ENCODE measurements at regions not wholly inside any gene's neighbourhood (a gene's known extent, or its start where the extent isn't known, plus 50 kb on each side); places are given as distances from the start of the nearest gene placed in this dataset.
"Not testable (repeated sequence)": the region's sequence is repeated elsewhere in the genome, so short reads cannot be mapped to it uniquely, and the experiment has no call there.

DNA sequence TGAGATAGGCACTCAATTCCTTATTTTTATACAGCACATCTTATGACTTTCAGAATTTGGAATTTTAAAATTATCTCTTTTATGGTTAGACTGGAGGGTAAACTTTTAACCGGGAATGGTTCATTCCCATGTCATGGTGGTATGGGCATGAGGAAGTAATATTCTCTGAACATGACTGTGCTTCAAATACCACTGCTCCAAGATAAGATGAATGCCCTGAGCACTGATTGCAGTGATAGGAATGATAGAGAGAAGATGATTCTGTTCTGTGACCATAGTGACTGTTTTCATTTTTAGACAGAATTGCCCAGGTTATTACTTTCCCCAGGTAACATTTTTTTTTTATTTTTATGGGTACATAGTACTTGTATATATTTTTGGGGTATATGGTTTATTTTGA lies 187.4 kb downstream of the ATOH1 start:
- DNase-seq = no peak

DNA sequence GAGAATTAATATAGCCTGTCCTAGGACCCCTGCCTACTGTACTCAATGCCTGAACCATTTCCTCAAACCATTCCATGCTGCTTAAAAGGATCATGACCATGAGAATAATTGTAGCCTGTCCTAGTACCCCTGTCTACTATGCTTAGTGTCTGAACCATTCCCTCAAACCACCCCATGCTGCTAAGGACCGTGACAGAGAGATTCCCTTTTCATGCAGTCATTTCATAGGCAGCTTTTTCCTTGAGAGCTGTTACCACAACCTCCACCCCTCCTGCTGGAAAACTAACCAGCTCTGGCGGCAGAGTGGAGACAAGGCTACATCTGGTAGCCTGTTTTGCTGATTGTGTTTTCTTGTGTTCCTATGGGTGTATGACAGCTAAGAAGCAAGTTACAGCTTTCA lies 174.9 kb upstream of the SMARCAD1 start:
- no peak for DNase-seq

DNA sequence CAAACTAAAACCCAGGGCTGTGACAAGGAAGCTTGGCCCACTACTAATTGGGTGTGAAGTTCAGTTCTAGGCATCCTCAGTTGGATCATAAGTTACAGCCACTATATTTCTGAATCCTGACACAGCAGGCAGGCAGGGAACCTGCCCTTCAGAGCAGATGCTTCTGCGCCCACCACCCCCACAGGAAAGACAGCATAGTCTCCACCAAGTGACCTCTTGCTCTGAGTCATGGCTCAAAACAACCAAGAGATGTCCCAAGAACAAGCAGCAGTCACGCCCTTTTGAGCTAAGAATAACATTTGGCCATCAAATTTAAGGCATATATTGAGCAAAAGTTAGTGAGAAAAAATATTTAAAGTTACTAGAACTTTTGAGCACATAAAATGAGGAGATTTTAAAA lies 170.7 kb upstream of the SMARCAD1 start:
- DNase-seq = no peak

DNA sequence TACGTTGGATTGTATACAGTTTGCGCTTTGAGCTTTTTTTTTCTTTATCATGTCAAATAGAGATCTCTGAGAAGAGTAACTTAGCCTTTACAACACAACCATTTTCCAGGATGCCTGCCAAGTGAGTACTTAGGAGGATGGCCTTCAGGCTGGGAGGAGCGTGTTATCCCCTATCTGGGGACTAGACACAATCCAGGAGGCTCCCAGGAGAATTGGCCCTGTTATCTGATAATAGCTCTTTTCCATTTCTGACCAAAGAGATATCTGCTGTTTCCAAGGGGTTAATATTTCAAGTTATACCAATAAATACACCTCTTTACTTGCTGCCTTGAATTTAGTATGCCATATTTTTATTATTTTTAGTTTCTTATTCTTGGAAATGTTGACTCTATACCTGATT lies 169.5 kb upstream of the SMARCAD1 start:
- DNase-seq = no peak

DNA sequence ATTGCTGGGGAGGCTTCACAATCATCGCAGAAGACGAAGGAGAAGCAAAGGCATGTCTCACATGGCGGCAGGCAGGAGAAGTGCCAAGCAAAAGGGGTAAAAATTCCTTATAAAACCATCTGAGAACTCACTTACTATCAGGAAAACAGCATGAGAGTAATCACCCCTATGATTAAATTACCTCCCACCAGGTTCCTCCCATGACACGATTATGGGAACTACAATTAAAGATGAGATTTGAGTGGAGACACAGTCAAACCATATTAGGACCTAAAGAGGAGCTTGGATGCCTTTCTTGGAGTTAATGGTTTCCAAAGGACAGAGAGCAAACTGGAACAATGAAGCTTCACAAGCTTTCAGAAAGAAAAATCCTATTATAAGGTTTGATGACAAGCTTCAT lies 168.4 kb upstream of the SMARCAD1 start:
- no peak for DNase-seq

DNA sequence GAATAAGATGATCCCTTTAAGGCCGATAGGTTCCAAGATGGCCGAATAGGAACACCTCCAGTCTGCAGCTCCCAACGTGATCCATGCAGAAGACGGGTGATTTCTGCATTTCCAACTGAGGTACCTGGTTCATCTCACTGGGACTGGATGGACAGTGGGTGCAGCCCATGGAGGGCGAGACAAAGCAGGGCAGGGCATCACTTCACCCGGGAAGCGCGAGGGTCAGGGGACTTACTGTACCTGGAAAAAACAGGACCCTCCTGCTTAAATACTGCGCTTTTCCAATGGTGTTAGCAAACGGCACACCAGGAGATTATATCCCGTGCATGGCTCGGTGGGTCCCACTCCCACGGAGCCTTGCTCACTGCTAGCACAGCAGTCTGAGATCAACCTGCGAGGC lies 163.2 kb upstream of the SMARCAD1 start:
- DNase-seq = not testable (repeated sequence)

DNA sequence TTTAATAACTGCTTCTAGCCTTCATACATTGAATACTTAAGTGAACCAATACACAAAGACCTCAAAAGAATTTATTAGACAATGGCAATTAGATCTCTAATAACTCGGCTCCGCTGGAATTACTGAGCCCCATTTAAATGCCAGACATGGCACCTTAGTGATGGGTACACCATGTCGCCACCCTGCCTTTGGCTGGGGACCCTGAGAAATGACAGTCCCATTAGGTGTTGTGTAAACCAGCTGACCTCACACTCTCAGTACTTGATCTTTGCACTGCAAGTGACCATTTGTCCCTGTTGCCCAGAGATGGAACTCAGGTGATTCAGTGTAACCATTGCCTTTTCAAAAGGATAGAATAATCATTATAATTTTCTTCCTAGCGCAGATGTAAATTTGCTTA lies 144.6 kb upstream of the SMARCAD1 start:
- no peak for DNase-seq

DNA sequence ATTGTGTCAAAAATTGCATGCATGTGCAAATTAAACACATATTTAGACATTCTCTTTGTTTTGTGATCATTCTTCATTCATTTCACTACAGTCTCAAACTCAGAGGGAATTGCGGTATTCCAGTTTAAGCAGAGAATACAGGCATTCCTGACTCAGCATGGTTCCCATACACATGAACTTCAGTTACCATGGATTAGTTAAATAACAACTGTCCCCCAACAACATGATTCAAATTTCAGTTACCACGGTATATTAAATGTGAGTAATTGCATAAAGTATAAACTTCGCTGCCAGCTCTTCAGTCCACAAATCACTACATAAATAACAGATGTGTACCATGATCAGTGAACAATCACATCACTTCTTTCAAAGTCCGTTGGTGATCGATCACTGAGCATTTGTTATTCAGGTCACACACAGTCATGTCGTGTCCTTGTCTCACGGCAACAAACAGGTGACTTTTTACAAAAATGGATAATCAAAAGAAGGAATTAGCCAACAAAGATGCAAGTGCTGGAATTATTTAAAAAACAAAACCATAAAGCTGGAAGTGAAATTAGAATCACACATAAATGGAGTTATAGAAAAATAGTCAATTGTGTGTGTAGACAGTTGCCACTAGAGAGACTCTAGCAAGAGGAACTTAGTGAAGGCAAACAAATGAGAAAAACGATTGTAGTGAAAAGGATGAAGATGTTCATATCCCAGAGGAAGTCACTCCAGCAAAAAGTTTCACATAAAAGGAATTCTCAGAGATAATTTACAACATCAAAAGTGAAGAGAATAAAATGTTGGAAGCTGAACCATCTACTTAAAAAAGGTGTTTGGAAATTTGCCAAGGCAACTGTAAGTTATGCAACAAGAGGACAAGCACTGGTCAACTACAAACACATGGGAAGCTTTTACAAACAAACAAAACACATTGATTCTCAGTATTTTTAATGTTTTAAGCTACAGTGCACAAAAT lies 138.6 kb upstream of the SMARCAD1 start:
- DNase-seq = no peak

DNA sequence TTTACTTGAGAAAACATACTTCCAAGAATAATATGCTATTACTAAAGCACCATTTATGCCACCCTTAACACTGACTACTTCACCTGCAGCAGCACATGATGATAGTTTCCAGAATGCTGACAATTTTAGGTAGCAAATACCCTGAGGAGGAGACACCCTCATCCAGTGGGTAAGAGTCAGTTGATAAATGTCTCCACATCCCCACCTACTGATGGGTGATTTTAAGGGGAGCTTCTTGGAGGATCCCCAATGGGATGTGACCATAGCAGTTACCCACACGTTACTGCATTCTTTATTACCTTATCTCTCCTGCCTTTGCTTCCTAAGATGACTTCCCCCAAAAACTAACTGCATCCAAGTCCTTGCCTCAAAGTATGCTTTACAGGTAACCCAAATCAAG lies 131.2 kb upstream of the SMARCAD1 start:
- no peak for DNase-seq

DNA sequence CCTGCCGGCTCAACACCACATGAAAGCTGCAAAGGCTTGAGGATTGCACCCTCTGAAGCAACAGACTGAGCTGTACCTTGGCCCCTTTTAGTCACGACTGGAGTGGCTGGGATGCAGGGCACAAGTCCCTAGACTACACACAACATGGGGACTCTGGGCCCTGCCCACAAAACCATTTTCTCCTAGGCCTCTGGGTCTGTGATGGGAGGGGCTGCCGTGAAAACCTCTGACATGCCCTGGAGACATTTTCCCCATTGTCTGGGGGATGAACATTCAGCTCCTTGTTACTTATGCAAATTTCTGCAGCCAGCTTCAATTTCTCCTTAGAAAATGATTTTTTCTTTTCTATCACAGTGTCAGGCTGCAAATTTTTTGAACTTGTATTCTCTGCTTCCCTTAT lies 123.5 kb upstream of the SMARCAD1 start:
- DNase-seq = no peak

DNA sequence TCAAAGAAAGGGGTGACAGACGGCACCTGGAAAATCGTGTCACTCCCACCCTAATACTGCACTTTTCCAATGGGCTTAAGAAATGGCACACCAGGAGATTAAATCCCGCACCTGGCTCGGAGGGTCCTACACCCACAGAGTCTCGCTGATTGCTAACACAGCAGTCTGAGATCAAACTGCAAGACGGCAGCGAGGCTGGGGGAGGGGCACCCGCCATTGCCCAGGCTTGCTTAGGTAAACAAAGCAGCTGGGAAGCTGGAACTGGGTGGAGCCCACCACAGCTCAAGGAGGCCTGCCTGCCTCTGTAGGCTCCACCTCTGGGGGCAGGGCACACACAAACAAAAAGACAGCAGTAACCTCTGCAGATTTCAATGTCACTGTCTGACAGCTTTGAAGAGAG lies 108.5 kb upstream of the SMARCAD1 start:
- DNase-seq = not testable (repeated sequence)

DNA sequence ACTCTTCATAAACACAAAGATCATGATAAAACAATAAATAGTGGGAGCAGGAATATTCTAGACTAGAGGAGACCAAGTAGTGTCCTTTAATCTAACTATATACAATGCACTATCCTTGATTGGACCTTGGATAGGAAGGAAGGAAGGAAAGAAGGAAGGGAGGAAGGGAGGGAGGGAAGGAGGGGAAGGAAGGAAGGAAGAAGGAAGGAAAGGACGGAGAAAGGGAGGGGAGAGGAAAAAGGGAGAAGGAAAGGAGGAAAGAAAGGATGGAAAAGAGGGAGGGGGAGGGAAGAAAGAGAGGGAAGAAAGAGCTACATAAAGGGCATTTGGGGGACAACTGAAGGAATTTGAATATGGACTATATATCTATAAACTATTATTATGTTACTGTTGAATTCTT lies 95.0 kb upstream of the SMARCAD1 start:
- DNase-seq = no peak

DNA sequence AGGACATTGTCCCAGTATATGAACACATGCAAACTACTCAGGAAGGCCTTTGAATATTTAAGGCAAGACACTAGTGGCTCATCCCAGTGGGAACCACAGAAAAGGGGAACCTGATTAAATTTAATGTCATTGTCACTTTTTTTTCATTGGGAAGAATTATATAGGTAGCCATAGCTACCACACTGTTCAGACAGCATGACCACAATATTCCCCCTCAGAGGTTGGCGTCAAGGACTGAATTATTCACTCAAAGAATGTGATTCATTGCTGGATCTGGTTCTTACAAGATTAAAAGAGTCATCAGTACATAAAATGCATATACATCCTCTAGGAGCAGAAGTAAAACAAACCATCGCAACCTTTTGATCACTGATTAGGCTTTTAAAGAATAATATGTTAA lies 92.0 kb upstream of the SMARCAD1 start:
- no peak for DNase-seq

DNA sequence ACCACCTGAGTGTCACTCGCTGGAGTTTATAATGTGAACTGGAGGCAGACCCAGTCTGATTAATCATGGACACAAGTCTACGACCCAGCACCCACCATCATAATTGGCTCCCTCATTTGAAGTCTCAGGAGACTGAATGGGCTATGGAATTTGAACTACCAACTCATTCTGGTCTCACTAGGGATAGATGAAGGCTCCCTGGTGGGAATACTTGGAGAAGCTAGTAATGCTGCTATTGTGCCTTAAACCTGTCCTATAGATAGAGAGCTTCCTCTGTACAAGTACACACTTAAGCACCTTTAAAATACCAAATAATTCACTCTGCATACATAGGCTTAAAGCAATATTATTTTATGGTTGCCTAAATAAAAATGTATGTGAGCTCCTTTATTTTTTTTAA lies 90.8 kb upstream of the SMARCAD1 start:
- no peak for DNase-seq

DNA sequence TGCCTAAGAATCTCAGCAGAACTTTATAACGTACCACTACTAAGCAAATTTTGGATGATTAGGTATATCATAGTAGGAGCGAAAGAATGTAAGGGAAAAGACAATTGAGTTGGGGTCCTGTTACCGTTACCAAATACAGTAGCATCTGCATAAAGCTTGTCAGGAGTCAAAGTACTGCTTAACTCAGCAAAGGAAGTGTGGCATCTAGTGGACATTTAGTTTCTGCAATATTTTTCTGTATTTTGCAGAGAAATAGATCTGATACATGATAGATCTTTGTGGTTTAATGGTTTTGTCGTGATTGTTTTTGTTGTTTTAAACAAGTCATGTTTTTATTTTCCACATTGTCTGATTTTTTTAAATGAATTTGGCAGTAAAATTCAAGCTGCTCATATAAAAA lies 81.0 kb upstream of the SMARCAD1 start:
- DNase-seq = peak in 1 of 2 donors; percentile 1

DNA sequence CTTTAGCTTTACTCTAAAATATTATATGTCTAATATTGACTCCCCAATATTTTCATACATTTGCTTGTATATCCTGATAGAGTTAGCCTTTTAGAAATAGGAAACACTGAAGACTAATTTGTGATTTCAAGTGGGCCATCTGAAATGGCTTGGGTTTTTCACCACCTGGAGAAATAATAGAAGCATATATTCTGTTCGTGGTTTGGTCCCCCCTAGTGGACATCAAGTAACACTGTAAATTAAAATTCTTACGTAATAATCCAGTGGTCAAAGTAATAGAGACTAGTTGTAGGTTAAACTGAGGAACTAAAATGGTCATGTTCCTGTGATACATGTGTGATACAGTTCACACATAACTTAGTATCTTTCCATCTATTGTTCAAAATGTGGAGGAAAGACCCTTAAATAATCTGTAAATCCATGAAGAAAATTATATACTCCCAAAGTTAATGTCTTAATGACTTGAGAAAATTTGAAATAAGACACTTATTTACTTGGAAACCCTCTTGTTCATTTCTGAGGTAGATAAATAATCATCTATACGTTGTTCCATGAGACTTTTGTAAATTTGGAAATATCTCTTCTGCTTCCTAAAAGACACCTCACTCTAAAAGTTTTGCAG lies 79.8 kb upstream of the SMARCAD1 start:
- DNase-seq = peak in 1 of 2 donors; percentile 11

DNA sequence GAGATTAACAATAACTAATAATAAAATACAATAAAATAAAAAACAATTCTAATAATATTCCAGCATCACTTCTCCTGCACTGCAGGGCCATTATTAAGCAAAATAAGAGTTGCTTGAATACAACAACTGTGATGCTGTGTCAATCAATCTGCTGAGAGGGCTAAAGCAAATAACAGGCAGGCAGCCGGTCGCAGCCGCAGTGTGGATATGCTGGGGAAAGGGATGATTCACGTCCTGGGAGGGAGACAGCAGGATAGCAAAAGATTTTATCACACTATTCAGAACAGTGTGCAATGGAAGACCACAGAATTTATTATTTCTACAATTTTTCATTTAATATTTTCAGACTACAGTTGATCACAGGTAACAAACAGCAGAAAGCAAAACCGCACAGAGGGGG lies 76.5 kb upstream of the SMARCAD1 start:
- no peak for DNase-seq

DNA sequence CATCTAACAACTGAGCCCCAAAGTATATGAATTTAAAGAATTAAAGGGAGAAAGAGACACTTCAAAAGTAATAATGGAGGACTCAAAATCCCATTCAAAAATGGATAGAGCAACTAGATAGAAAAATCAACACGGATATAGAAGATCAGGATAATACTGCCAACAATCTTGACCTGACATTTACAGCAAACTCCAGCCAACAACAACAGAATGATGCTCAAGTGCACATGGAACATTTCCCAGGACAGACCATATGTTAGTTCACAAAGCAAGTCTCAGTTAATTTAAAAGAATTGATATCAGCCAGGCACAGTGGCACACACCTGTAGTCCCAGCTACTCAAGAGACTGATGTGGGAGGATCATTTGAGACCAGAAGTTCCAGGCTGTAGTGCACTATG lies 72.0 kb upstream of the SMARCAD1 start:
- DNase-seq = no peak

DNA sequence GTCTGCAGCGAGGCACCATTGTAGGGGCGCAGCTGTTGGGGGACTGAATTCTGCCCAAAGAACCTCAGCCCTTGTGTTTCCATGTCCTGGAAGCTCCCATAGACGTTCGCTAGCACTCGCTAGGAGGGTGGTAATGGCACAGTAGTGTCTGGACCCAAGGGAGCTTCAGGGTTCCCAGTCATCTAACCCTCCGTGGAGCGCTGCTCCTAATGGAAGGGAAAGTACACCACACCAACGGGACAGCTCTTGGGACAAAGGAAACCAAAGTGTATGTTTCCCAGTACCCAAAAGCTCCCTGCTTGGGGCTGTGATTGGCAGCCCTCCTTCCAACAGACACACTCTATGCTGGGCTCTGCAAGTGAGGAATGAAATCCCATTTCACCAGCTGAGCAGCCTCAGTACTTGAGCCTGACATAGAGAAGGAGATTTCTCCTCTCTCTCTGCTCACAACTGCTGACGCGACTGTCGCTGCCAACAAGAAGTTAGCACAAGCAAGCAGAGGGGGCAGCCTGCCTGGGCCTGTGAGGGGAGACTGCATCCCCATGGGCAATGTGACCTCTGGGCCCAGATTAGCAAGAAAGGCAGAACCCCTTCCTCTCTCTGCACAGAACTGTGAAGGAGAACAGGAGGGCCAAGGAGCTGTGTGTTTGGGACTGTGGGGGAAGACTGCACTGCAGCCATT lies 67.6 kb upstream of the SMARCAD1 start:
- no peak for DNase-seq

DNA sequence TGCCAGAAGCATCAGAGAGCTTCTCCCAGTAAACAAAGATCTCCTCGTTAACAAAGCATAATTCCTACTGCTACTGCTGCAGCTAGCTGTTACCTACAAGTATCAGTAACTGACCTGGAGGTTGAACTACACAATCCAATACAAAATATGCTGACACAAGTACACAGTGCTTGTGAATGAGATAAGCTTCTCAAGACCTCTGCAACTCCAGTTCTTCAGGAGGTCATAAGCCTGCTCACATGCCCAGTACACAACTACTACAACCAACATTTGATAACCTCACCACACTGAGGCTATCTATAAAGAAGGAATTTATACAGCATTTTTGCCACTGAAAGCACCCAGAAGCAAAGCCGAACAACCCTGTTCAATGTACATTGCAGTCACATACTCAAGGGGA lies 66.7 kb upstream of the SMARCAD1 start:
- DNase-seq = no peak

DNA sequence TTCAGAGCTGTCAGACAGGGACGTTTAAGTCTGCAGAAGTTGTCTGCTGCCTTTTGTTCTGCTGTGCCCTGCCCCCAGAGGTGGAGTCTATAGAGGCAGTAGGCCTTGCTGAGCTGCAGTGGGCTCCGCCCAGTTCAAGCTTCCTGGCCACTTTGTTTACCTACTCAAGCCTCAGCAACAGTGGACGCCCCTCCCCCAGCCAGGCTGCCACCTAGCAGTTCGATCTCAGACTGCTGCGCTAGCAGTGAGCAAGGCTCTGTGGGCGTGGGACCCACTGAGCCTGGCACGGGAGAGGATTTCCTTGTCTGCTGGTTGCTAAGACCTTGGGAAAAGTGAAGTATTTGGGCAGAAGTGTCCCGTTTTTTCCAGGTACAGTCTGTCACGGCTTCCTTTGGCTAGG lies 59.6 kb upstream of the SMARCAD1 start:
- not testable (repeated sequence) for DNase-seq

DNA sequence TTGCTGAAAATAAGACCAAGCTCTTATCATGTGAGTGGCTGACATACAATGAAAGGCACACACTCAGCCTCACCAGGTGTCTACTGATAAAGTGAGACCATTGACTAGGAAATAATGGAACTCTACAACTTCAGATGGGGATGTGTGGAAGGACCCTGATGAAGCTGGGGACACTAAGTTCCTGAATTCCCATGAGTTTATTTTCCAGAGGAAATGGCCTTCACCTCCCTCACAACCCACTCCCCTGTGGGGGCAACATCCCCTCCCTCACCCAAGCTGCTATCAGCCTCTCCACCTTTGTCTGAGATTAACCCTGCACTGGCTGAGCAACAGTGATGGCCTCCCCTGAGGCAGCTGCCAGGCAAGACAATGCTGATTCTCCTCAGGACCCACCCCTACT lies 55.2 kb upstream of the SMARCAD1 start:
- DNase-seq = no peak

DNA sequence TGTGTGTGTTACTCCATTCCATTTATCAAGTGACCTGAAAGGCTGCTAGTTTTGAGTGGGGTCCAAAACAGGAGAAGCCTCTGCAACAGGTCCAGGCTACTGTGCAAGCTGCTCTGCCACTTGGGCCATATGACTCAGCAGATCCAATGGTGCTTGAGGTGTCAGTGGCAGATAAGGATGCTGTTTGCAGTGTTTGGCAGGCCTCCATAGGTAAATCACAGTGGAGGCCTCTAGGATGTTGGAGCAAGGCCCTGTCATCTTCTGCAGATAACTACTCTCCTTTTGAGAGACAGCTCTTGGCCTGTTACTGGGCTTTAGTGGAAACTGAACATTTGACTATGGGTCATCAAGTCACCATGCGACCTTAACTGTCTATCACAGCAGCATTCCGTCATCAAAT lies 52.3 kb upstream of the SMARCAD1 start:
- DNase-seq = not testable (repeated sequence)

DNA sequence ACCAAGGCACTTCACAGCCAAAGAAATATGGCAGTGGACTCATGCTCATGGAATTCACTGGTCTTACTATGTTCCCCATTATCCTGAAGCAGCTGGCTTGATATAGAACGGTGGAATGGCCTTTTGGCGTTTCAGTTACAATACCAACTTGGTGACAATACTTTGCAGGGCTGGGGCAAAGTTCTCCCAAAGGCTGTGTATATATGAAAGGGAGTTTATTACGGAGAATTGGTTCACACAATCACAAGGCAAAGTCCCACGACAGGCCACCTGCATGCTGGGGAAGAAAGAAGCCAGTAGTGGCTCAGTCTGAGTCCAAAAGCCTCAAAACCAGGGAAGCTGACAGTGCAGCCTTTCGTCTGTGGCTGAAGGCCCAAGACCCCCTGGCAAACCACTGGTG lies 50.8 kb upstream of the SMARCAD1 start:
- DNase-seq = no peak
